Stimulated activated naive CD8-positive, alpha-beta T cell treated with anti-CD3 and anti-CD28 coated beads, Interleukin-15, amount 100 ng/mL, for 72 hours (primary cell): ENCODE measurements at regions not wholly inside any gene's neighbourhood (a gene's known extent, or its start where the extent isn't known, plus 50 kb on each side); places are given as distances from the start of the nearest gene placed in this dataset.

Experiments used
- ATAC-seq: fragments of 150-1000 bp; cut with Tn5 transposase; 2 replicates; pipeline ENCODE4 v1.10.0; 2021; ENCODE audit warnings: mild to moderate bottlenecking, moderate library complexity
- DNase-seq, 2 donors: peaks; one replicate each; pipeline ENCODE4 v3.0.0; 2021 to 2022
- H3K27ac Mint-ChIP-seq, 2 donors: one replicate each; pipeline ENCODE4 v1.8.0; 2022; ENCODE audit warnings: mild to moderate bottlenecking in 2 of 2, mixed read lengths in 2 of 2, moderate library complexity in 2 of 2
- H3K27me3 Mint-ChIP-seq: one replicate; pipeline ENCODE4 v1.8.0; 2022; ENCODE audit warnings: mixed read lengths
- H3K4me1 Mint-ChIP-seq: one replicate; pipeline ENCODE4 v1.8.0; 2022; ENCODE audit warnings: mild to moderate bottlenecking, mixed read lengths
- H3K4me3 Mint-ChIP-seq, 2 donors: one replicate each; pipeline ENCODE4 v1.8.0; 2022; ENCODE audit warnings: mild to moderate bottlenecking in 2 of 2, mixed read lengths in 2 of 2, moderate library complexity in 1 of 2
- H3K9me3 Mint-ChIP-seq, 2 donors: one replicate each; pipeline ENCODE4 v1.8.0; 2022; ENCODE audit warnings: mixed read lengths in 2 of 2

- Mint-ChIP-seq H3K4me3 (no peak overlapping the region), H3K9me3 (peaks cover 6 to 7% of the 10 kb centered on the region in 2 donors), H3K27ac (no peak overlapping the region), H3K27me3 (no peaks in the 10 kb centered on the region), H3K4me1 (no peaks in the 10 kb centered on the region)
- ATAC-seq (no peak), DNase-seq (no peak)
Observed at GRCh38 chr12:30364822-30365221, 330.8 kb downstream of the IPO8 start.

GRCh38 chr12:30361145-30361544 is 334.5 kb downstream of the IPO8 start:
- no peaks in the 10 kb centered on the region for H3K4me1 Mint-ChIP-seq
- H3K27me3 Mint-ChIP-seq = no peaks in the 10 kb centered on the region
- H3K4me3 Mint-ChIP-seq = no peak overlapping the region
- H3K9me3 Mint-ChIP-seq = no peaks in the 10 kb centered on the region
- H3K27ac Mint-ChIP-seq = no peak overlapping the region
- DNase-seq = no peak
- ATAC-seq = no peak

- DNase-seq = no peak
Observed at GRCh38 chr12:30358671-30359070, 337.0 kb downstream of the IPO8 start.

GRCh38 chr12:30357766-30358490 is 337.7 kb downstream of the IPO8 start:
- ATAC-seq = no peak
- DNase-seq = no peak
- Mint-ChIP-seq H3K4me3 (no peak overlapping the region), H3K4me1 (no peaks in the 10 kb centered on the region), H3K27ac (no peak overlapping the region), H3K27me3 (no peaks in the 10 kb centered on the region), H3K9me3 (no peaks in the 10 kb centered on the region)

More at GRCh38 chr12:30358671-30359070, 337.0 kb downstream of the IPO8 start:
- ATAC-seq = no peak
- no peak overlapping the region for H3K4me3 Mint-ChIP-seq
- no peaks in the 10 kb centered on the region for H3K4me1 Mint-ChIP-seq
- H3K27ac Mint-ChIP-seq = no peak overlapping the region
- H3K9me3 Mint-ChIP-seq = no peaks in the 10 kb centered on the region
- no peaks in the 10 kb centered on the region for H3K27me3 Mint-ChIP-seq

- no peak for ATAC-seq
- H3K4me3 Mint-ChIP-seq = no peak overlapping the region
- H3K4me1 Mint-ChIP-seq = no peaks in the 10 kb centered on the region
- DNase-seq = no peak
- H3K27ac Mint-ChIP-seq = no peak overlapping the region
- H3K9me3 Mint-ChIP-seq = peaks cover 17 to 34% of the 10 kb centered on the region in 2 donors
- H3K27me3 Mint-ChIP-seq = no peaks in the 10 kb centered on the region
Observed at GRCh38 chr12:30345744-30346471, 349.8 kb downstream of the IPO8 start.

- H3K4me1 Mint-ChIP-seq = no peaks in the 10 kb centered on the region
- H3K4me3 Mint-ChIP-seq = no peak overlapping the region
- no peak for DNase-seq
- H3K9me3 Mint-ChIP-seq = peaks cover 6 to 8% of the 10 kb centered on the region in 2 donors
- no peaks in the 10 kb centered on the region for H3K27me3 Mint-ChIP-seq
- H3K27ac Mint-ChIP-seq = no peak overlapping the region
- no peak for ATAC-seq
Observed at GRCh38 chr12:30330565-30330964, 365.1 kb downstream of the IPO8 start.

GRCh38 chr12:30329281-30329680 is 366.4 kb downstream of the IPO8 start:
- H3K9me3 Mint-ChIP-seq = peaks cover 6 to 11% of the 10 kb centered on the region in 2 donors
- no peak overlapping the region for H3K4me3 Mint-ChIP-seq
- H3K27ac Mint-ChIP-seq = no peak overlapping the region
- no peak for ATAC-seq
- H3K4me1 Mint-ChIP-seq = no peaks in the 10 kb centered on the region
- no peaks in the 10 kb centered on the region for H3K27me3 Mint-ChIP-seq
- no peak for DNase-seq

GRCh38 chr12:30323008-30323407 is 372.7 kb downstream of the IPO8 start:
- Mint-ChIP-seq H3K4me3 (no peak overlapping the region), H3K4me1 (no peaks in the 10 kb centered on the region), H3K27me3 (no peaks in the 10 kb centered on the region), H3K27ac (no peak overlapping the region), H3K9me3 (peaks cover 7 to 22% of the 10 kb centered on the region in 2 donors)
- DNase-seq (no peak), ATAC-seq (no peak)

- no peaks in the 10 kb centered on the region for H3K27me3 Mint-ChIP-seq
- no peak for DNase-seq
- H3K9me3 Mint-ChIP-seq = peaks cover 7 to 22% of the 10 kb centered on the region in 2 donors
- ATAC-seq = no peak
- H3K4me1 Mint-ChIP-seq = no peaks in the 10 kb centered on the region
- H3K27ac Mint-ChIP-seq = no peak overlapping the region
- no peak overlapping the region for H3K4me3 Mint-ChIP-seq
Observed at GRCh38 chr12:30320561-30320960, 375.1 kb downstream of the IPO8 start.

GRCh38 chr12:30314506-30315100 is 381.1 kb downstream of the IPO8 start:
- Mint-ChIP-seq H3K4me1 (no peaks in the 10 kb centered on the region), H3K27ac (no peak overlapping the region), H3K4me3 (no peak overlapping the region), H3K27me3 (no peaks in the 10 kb centered on the region), H3K9me3 (peaks cover 5 to 21% of the 10 kb centered on the region in 2 donors)
- ATAC-seq = no peak
- no peak for DNase-seq

GRCh38 chr12:30308010-30308717 is 387.5 kb downstream of the IPO8 start:
- peaks cover 11 to 29% of the 10 kb centered on the region in 2 donors for H3K9me3 Mint-ChIP-seq
- no peak for ATAC-seq
- H3K27me3 Mint-ChIP-seq = peaks cover 2% of the 10 kb centered on the region

GRCh38 chr12:30304528-30304927 is 391.1 kb downstream of the IPO8 start:
- peaks cover 10% of the 10 kb centered on the region for H3K27me3 Mint-ChIP-seq
- peaks cover 6 to 8% of the 10 kb centered on the region in 2 donors for H3K9me3 Mint-ChIP-seq
- DNase-seq (no peak), ATAC-seq (no peak)
- H3K4me1 Mint-ChIP-seq = no peaks in the 10 kb centered on the region
- no peak overlapping the region for H3K4me3 Mint-ChIP-seq
- H3K27ac Mint-ChIP-seq = no peak overlapping the region

More at GRCh38 chr12:30308010-30308717, 387.5 kb downstream of the IPO8 start:
- H3K27ac Mint-ChIP-seq = no peak overlapping the region
- no peak for DNase-seq
- H3K4me3 Mint-ChIP-seq = no peak overlapping the region
- no peaks in the 10 kb centered on the region for H3K4me1 Mint-ChIP-seq

- no peak overlapping the region for H3K4me3 Mint-ChIP-seq
- peaks cover 10% of the 10 kb centered on the region for H3K27me3 Mint-ChIP-seq
- ATAC-seq = no peak
- H3K9me3 Mint-ChIP-seq = peaks cover 6 to 11% of the 10 kb centered on the region in 2 donors
- no peak overlapping the region for H3K27ac Mint-ChIP-seq
- no peak for DNase-seq
- no peaks in the 10 kb centered on the region for H3K4me1 Mint-ChIP-seq
Observed at GRCh38 chr12:30301291-30301690, 394.4 kb downstream of the IPO8 start.

GRCh38 chr12:30296486-30296885 is 399.2 kb downstream of the IPO8 start:
- Mint-ChIP-seq H3K27me3 (no peaks in the 10 kb centered on the region), H3K27ac (no peak overlapping the region), H3K9me3 (peaks cover 0 to 10% of the 10 kb centered on the region in 2 donors), H3K4me1 (no peaks in the 10 kb centered on the region), H3K4me3 (no peak overlapping the region)
- DNase-seq = no peak
- ATAC-seq = no peak

GRCh38 chr12:30286345-30286926 is 409.2 kb downstream of the IPO8 start:
- DNase-seq (no peak), ATAC-seq (no peak)
- no peak overlapping the region for H3K4me3 Mint-ChIP-seq
- no peak overlapping the region for H3K27ac Mint-ChIP-seq
- peaks cover 14% of the 10 kb centered on the region for H3K27me3 Mint-ChIP-seq
- peaks cover 5% of the 10 kb centered on the region in 2 donors for H3K9me3 Mint-ChIP-seq
- no peaks in the 10 kb centered on the region for H3K4me1 Mint-ChIP-seq
